ENCODE measurements at regions not wholly inside any gene's neighbourhood (a gene's known extent, or its start where the extent isn't known, plus 50 kb on each side); places are given as distances from the start of the nearest gene placed in this dataset.
A peak's percentile ranks its signal among the peaks of the same experiment; 100 is the strongest.

- DNase-seq (ENCODE audit: low read depth): no peak
- no peak overlapping the region for H3K4me3 ChIP-seq (ENCODE audit: control insufficient read depth, low read depth, low read length)
- TF ChIP-seq CTCF (IDR thresholded peaks at IDR 0.05; ENCODE audit: control insufficient read depth, insufficient read depth, low read depth, low read length, missing control alignments): no peak
Observed at GRCh38 chr15:62927196-62927595, 115.4 kb upstream of the TPM1 start.

- no peak for DNase-seq (ENCODE audit: low read depth)
- no peak for TF ChIP-seq CTCF (IDR thresholded peaks at IDR 0.05; ENCODE audit: control insufficient read depth, insufficient read depth, low read depth, low read length, missing control alignments)
- H3K4me3 ChIP-seq (ENCODE audit: control insufficient read depth, low read depth, low read length): no peak overlapping the region
Observed at GRCh38 chr15:62927836-62928235, 114.7 kb upstream of the TPM1 start.

GRCh38 chr15:62928242-62928999 is 114.1 kb upstream of the TPM1 start:
- H3K4me3 ChIP-seq (ENCODE audit: control insufficient read depth, low read depth, low read length): no peak overlapping the region
- peak; percentile 88 for DNase-seq (ENCODE audit: low read depth)
- peak; percentile 51 for TF ChIP-seq CTCF (IDR thresholded peaks at IDR 0.05; ENCODE audit: control insufficient read depth, insufficient read depth, low read depth, low read length, missing control alignments)

GRCh38 chr15:62929000-62929357 is 113.6 kb upstream of the TPM1 start:
- TF ChIP-seq CTCF (IDR thresholded peaks at IDR 0.05; ENCODE audit: control insufficient read depth, insufficient read depth, low read depth, low read length, missing control alignments): no peak
- DNase-seq (ENCODE audit: low read depth): no peak

GRCh38 chr15:62931650-62932049 is 110.9 kb upstream of the TPM1 start:
- no peak for TF ChIP-seq CTCF (IDR thresholded peaks at IDR 0.05; ENCODE audit: control insufficient read depth, insufficient read depth, low read depth, low read length, missing control alignments)
- DNase-seq (ENCODE audit: low read depth): no peak
- H3K4me3 ChIP-seq (ENCODE audit: control insufficient read depth, low read depth, low read length): no peak overlapping the region

More at GRCh38 chr15:62929000-62929357, 113.6 kb upstream of the TPM1 start:
- no peak overlapping the region for H3K4me3 ChIP-seq (ENCODE audit: control insufficient read depth, low read depth, low read length)

- no peak overlapping the region for H3K4me3 ChIP-seq (ENCODE audit: control insufficient read depth, low read depth, low read length)
- no peak for TF ChIP-seq CTCF (IDR thresholded peaks at IDR 0.05; ENCODE audit: control insufficient read depth, insufficient read depth, low read depth, low read length, missing control alignments)
- peak; percentile 95 for DNase-seq (ENCODE audit: low read depth)
Observed at GRCh38 chr15:62932436-62932835, 110.1 kb upstream of the TPM1 start.

All from AG09309 (cell line).